Fibroblast of lung (primary cell): ENCODE measurements at regions not wholly inside any gene's neighbourhood (a gene's known extent, or its start where the extent isn't known, plus 50 kb on each side); places are given as distances from the start of the nearest gene placed in this dataset.

ENCODE experiments used
- EZH2 ChIP-seq: IDR thresholded peaks from 2 replicates; pipeline ENCODE4 v1.5.1; 2012; ENCODE audit warnings: low read length, control low read depth, mild to moderate bottlenecking; ENCODE audit errors: missing control alignments
- TF ChIP-seq, protein P1 (sequence below), 2 donors: IDR thresholded peaks in 1 of 2; conservative IDR thresholded peaks in 1 of 2; 1 replicate in 1 of 2; 2 replicates in 1 of 2; pipeline ENCODE4 v1.5.1; 2011 to 2012; ENCODE audit warnings: low read length in 2 of 2, control low read depth in 1 of 2, inconsistent platforms in 1 of 2, low read depth in 1 of 2, mild to moderate bottlenecking in 1 of 2

DNA sequence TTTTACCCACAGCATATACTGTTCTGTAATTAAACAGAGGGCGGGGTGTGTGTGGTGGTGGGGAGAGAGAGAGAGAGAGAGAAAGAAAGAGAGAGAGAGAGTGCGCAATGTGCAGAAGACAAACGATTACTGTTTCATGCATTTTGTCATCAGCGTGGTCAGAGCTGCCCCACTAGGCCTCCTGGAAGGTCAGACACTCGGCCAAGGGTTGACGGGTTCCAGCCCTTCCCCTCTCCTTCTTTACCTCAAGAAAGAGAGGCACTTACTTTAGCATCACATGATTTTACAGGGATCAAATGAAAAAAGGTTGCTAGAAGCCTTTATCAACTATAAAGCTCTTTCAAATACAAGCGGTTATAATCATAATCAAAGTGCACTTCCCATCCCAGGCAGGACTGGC, 269.2 kb upstream of the SORL1-AS1 start:
- TF ChIP-seq, protein P1, sequence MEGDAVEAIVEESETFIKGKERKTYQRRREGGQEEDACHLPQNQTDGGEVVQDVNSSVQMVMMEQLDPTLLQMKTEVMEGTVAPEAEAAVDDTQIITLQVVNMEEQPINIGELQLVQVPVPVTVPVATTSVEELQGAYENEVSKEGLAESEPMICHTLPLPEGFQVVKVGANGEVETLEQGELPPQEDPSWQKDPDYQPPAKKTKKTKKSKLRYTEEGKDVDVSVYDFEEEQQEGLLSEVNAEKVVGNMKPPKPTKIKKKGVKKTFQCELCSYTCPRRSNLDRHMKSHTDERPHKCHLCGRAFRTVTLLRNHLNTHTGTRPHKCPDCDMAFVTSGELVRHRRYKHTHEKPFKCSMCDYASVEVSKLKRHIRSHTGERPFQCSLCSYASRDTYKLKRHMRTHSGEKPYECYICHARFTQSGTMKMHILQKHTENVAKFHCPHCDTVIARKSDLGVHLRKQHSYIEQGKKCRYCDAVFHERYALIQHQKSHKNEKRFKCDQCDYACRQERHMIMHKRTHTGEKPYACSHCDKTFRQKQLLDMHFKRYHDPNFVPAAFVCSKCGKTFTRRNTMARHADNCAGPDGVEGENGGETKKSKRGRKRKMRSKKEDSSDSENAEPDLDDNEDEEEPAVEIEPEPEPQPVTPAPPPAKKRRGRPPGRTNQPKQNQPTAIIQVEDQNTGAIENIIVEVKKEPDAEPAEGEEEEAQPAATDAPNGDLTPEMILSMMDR (conservative IDR thresholded peaks at IDR 0.05 in 1 of 2, IDR thresholded peaks at IDR 0.05 in 1 of 2; ENCODE audit: low read depth in 1 of 2, low read length in 2 of 2): no peak
- no peak for TF ChIP-seq EZH2
